Choroid plexus epithelial cell (primary cell): ENCODE measurements at regions not wholly inside any gene's neighbourhood (a gene's known extent, or its start where the extent isn't known, plus 50 kb on each side); places are given as distances from the start of the nearest gene placed in this dataset.

ENCODE experiments used
- DNase-seq: peaks from one replicate; pipeline ENCODE4 v3.0.0-alpha.2; 2010; ENCODE audit warnings: low read depth
- H3K4me3 ChIP-seq: 2 replicates; pipeline ENCODE4 v1.5.1; 2011; ENCODE audit warnings: low read depth, mild to moderate bottlenecking, control low read depth, low read length, moderate library complexity
- CTCF ChIP-seq: conservative IDR thresholded peaks from 2 replicates; pipeline ENCODE4 v1.5.1; 2011; ENCODE audit warnings: low read depth, mild to moderate bottlenecking, control low read depth, inconsistent platforms, low read length, moderate library complexity

- no peak overlapping the region for H3K4me3 ChIP-seq
- DNase-seq = no peak
- TF ChIP-seq CTCF = no peak
These were observed 137.9 kb downstream of the TNFSF18 start for GRCh38 chr1:172912765-172913260.

- H3K4me3 ChIP-seq = no peak overlapping the region
- DNase-seq = peak; percentile 84
- no peak for TF ChIP-seq CTCF
These were observed 136.1 kb downstream of the TNFSF18 start for GRCh38 chr1:172914501-172915144.

- no peak overlapping the region for H3K4me3 ChIP-seq
- TF ChIP-seq CTCF = no peak
- DNase-seq = no peak
These were observed 135.5 kb downstream of the TNFSF18 start for GRCh38 chr1:172915271-172915670.

GRCh38 chr1:172916116-172916515 lies 134.6 kb downstream of the TNFSF18 start:
- no peak overlapping the region for H3K4me3 ChIP-seq
- no peak for DNase-seq
- no peak for TF ChIP-seq CTCF

GRCh38 chr1:172917972-172918371 lies 132.8 kb downstream of the TNFSF18 start:
- no peak overlapping the region for H3K4me3 ChIP-seq
- TF ChIP-seq CTCF = no peak
- peak; percentile 97 for DNase-seq

GRCh38 chr1:172918478-172918877 lies 132.3 kb downstream of the TNFSF18 start:
- no peak for DNase-seq
- no peak for TF ChIP-seq CTCF
- H3K4me3 ChIP-seq = no peak overlapping the region

GRCh38 chr1:172926070-172926469 lies 124.7 kb downstream of the TNFSF18 start:
- DNase-seq = no peak
- TF ChIP-seq CTCF = no peak
- H3K4me3 ChIP-seq = no peak overlapping the region
